GM18517 (cell line): ENCODE measurements at regions not wholly inside any gene's neighbourhood (a gene's known extent, or its start where the extent isn't known, plus 50 kb on each side); places are given as distances from the start of the nearest gene placed in this dataset.
"Not testable (repeated sequence)": the region's sequence is repeated elsewhere in the genome, so short reads cannot be mapped to it uniquely, and the experiment has no call there.

Experiments
- ATAC-seq: cut with Tn5 transposase; IDR thresholded peaks from one replicate; pipeline ENCODE4 v1.9.1; 2021; ENCODE audit warnings: mild to moderate bottlenecking, moderate library complexity; ENCODE audit not compliant: unreplicated experiment

DNA sequence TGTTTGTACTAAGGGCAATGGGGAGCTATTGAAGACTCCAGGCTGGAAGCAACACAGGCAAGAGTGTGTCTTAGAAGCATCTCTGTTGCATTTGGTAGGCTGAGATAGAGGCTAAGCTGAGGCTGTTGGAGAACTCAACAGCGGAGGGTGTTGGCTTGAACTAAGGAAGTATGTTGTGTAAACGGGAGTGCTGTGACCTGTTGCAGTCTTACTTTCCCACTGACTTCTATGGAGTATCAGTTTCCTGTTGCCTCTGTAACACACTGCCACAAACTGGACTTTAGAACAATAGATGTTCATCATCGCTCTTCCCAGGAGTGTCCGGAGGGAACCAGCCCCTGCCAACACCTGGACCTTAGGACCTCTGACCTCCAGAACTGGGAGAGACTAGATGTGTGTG lies 181.8 kb downstream of the NPIPB11 start:
- ATAC-seq, result not testable (repeated sequence)

DNA sequence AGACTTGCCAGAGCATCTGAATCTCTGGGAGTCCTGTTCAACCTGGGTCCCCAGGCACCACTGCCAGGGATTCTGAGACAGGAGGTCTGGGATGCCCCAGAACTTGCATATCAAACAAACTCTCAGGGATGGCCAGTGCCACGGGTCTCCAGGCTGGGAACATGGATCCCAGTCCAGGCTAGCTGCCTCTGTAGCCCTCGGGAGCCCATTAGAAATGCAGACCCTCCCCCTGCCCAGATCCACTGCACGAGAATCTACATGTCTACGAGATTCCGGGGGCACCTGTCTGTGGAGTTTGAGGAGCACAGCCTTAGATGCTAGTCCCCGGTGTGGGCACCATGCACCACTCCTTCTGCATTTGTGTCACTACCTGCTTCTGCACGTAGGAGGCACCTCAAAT lies 183.9 kb downstream of the NPIPB11 start:
- ATAC-seq, result not testable (repeated sequence)

- not testable (repeated sequence) for ATAC-seq
These were observed 184.5 kb downstream of the NPIPB11 start for GRCh38 chr16:29222008-29222407.

DNA sequence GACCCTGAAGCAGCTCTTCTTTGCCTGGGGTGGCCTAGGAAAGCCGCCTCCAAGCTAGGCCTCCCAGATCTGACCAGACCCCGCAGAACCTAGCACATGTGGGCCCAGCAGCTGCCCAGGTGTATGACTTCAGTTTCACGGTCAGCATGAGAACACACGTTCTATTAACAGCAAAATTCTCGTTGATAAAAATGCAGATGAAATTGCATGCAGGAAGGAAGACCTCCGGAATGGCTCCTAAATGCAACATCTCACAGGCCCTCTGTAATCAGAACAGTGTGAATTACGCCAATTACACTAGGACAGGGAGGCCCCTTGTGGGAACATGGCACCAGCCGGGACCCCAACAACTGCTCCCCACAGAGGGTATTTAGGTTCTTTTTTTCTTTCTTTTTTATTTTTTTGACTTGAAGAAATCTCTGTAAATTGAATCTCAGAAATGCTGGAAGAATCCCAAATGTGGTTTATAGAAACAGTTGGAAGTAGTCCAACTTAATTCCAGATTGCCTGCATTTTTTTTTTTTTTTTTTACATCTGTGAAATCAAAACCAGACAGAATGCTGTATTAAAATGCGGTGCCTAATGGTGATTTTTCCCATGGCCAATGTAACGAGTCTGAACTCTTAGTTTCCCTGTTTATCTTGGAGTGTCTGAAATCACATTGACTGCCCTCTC lies 185.1 kb downstream of the NPIPB11 start:
- ATAC-seq, result not testable (repeated sequence)

GRCh38 chr16:29220647-29221191 lies 185.8 kb downstream of the NPIPB11 start:
- not testable (repeated sequence) for ATAC-seq

DNA sequence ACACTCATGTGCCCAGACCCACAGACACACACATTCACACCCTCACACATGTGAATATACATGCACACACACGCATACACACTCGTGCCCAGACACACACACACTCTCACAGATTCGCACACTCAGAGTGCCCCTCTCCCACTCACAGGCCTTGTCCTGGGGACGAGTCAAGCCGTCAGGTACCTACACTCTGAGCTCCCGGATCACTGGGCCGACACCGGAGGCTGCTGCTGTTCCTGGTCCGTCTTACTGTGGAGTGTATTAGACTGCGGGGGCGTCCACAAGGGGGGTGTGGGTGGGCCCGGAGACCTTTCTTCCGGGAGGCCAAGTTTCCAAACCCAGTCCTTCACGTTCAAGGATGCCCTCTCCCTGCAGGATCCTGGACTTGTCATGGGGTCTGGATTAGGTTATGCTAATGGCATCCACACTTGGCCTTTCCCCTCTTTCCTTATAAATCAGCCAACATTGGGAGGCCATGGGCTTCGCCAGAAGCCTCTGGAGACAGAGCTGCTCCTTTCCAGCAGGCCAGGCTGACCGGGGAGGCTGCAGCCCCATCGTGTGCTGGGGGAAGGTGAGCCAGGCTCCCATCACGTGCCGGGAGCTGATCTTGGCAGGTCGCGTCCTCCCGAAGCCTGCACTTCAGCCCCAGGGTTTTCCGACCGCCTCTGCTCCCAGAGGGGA lies 186.4 kb downstream of the NPIPB11 start:
- ATAC-seq, result not testable (repeated sequence)

DNA sequence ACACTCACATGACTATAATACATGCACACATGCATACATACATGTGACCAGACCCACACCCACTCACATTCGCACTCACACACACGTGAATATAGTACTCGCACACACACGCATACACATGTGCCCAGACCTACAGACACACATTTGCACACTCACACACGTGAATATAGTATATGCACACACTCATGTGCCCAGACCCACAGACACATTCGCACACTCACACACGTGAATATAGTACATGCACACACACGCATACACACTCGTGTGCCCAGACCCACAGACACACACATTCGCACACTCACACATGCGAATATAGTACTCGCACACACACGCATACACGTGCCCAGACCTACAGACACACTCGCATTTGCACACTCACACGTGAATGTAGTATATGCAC lies 186.9 kb downstream of the NPIPB11 start:
- not testable (repeated sequence) for ATAC-seq

- ATAC-seq, result not testable (repeated sequence)
These were observed 187.9 kb downstream of the NPIPB11 start for GRCh38 chr16:29218649-29219048.

DNA sequence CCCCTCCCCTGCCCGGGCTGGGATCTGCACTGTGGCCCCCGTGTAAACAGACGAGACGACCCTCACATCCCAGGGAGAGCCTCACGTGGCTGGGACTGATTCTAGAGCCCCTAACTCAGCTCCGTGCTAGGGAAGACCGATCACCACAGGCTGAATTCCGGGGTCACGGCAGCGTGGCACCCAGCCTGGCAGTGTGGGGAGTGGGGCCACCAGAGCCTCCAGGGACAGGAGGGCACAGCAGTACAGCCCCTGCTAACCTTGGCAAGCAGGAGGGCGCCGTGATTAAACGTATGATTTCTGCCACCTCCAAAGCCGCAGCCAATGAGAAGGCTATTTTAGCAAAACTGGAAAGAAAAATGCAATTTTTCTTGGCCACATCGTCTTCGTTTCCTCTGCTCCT lies 188.3 kb downstream of the NPIPB11 start:
- not testable (repeated sequence) for ATAC-seq

- not testable (repeated sequence) for ATAC-seq
These were observed 188.8 kb downstream of the NPIPB11 start for GRCh38 chr16:29217752-29218126.

DNA sequence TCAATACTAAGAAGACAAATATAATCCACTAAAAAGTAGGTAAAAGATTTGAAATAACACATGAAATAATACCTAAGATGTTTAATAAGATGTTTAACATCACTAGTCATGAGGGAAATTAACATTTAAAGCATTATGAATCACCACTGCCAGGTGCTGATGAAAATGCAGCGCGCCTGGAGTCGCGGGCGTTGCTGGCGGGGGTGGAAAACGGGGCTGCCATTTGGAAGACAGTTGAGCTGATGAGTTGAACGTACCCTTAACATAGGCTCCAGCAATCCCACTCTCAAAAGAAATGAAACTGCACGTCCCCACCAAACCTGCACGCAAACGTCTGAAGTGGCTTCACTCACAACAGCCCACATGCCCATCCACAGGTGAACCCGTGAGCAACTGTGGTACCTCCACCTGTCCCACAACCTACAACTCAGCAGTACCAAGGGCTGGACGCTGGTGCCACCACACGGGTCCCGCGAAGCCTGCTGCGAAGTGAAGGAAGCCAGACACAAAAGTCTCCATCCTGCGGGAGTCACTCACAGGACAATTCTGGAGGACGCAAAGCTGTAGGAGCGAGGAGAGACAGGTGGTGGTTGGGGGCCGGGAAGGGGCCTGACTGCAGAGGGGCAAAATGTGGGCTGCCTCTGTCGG lies 189.3 kb downstream of the NPIPB11 start:
- ATAC-seq, result not testable (repeated sequence)

DNA sequence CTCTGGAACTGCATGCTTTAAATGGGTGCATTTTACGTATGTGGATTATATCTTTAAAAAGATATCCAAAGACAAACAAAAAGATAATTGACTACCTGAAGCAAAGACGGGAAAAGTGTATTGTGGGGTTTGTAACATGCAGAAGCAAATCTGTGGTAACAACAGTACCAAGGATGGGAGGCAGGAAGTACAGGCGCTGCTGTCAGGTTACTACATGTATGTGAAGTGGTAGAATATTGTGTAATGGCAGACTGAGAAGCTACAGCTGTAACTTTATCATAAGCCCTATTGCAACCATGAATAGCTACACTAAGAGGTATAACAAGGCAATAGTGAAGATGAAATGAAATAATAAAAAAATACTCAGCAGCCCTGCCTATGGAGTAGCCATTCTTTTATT lies 192.7 kb downstream of the NPIPB11 start:
- ATAC-seq, result not testable (repeated sequence)

DNA sequence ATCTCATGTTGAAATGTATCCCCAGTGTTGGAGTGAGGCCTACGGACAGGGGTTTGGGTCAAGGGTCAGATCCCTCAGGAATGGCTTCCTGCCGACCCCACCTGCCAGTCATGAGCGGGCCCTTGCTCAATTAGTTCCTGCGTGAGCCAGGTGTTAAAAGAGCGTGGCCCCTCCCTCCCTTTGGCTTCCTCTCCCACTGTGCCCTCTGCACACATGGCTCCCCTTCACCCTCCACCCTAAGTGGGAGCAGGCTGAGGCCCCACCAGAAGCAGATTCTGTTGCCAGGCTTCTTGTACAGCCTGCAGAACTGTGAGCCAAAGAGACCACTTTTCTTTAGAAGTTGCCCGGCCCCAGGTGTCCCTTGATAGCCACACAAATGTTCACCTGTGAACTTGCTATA lies 193.3 kb downstream of the NPIPB11 start:
- ATAC-seq, result not testable (repeated sequence)

GRCh38 chr16:29212084-29213027 lies 194.2 kb downstream of the NPIPB11 start:
- ATAC-seq, result not testable (repeated sequence)

DNA sequence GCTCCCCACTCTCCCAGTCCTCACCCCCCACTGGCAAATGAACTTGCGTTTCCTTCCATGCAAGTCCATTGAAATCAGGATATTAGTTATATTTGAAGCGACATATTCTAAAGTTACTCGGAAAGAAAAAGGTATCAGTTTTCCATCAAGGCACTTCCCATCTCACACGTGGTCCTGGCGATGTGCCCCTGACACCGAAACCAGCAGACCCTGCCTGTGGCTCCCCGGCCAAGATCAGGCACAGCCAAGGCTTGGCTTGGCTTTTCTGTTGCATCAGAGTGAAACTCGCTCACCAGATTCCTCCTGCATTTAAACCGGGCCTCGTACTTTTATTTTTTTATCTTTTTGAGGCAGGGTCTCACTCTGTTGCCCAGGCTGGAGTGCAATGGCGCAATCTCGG lies 195.1 kb downstream of the NPIPB11 start:
- not testable (repeated sequence) for ATAC-seq

DNA sequence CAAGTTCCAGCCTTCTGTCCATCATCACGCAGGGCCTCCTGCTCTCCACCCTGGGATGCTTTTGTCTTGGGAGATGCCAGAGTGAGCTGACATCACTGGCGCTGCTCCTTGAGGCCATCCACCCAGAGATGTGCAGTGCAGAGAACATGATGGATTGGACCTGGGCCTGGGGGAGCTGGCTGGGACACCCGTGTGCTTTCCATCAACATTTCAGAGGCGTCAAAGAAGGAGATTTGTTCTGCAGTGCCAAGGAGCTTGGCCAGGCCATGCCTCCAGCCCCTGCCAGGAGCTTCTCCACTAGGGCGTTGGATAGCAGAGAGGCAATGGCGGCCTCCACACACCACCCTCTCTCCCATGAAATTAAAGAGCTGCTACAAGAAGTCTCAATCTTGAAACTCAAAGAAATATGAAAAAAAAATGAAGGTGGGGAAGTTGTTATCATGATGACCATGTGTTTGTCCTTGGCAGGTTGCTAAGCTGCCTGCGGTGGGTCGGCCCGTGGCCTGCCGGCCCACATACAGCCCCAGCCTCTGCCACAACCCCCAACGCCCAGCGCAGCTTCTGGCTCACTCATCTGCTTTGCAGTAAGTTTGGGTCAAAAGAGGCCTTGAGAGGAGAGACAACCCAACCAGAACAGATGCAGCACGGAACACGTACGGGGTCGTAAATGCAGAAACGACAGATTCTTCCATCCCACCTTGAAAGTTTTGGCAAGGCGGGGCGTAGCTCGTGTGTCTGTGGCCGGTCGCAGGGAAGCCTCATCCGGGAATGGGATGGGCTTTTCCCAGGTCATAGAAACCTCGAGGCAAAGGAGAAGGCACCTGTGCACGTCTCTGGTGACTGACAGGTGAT lies 196.0 kb downstream of the NPIPB11 start:
- ATAC-seq, result not testable (repeated sequence)

- not testable (repeated sequence) for ATAC-seq
These were observed 200.4 kb downstream of the NPIPB11 start for GRCh38 chr16:29206120-29206519.

- not testable (repeated sequence) for ATAC-seq
These were observed 201.4 kb downstream of the NPIPB11 start for GRCh38 chr16:29205151-29205550.

DNA sequence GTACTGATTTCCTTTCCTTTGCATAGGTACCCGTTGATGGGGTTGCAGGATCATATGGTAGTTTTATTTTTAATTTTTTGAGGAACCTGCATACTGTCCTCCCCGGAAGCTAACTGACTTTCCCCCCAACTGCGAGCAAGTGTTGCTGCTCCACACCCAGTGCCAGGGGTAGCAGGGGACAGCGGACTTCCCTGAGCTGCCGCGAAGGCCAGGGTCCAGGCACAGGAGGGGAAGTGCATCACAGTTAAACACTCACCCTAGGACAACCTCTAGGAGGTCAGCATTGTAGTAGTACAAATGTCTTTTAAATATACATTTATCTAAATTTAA lies 201.7 kb downstream of the NPIPB11 start:
- no peak for ATAC-seq
